Urinary bladder (tissue), 3 donors: ENCODE measurements at regions not wholly inside any gene's neighbourhood (a gene's known extent, or its start where the extent isn't known, plus 50 kb on each side); places are given as distances from the start of the nearest gene placed in this dataset.

Source experiments
- DNase-seq: peaks from one replicate; pipeline ENCODE4 v3.0.0-alpha.2; 2015; ENCODE audit errors: extremely low spot score
- H3K27ac ChIP-seq: one replicate; pipeline ENCODE4 v1.5.1; 2013; ENCODE audit warnings: low read depth, mild to moderate bottlenecking, moderate library complexity
- H3K36me3 ChIP-seq: one replicate; pipeline ENCODE4 v1.6.1; 2013; ENCODE audit warnings: mild to moderate bottlenecking, moderate library complexity; ENCODE audit not compliant: insufficient read depth
- H3K4me1 ChIP-seq: one replicate; pipeline ENCODE4 v1.6.1; 2013; ENCODE audit warnings: mild to moderate bottlenecking, moderate library complexity; ENCODE audit not compliant: insufficient read depth
- H3K4me3 ChIP-seq: one replicate; pipeline ENCODE4 v1.5.1; 2013; ENCODE audit warnings: low read depth, low read length
- WGBS: extraction: QIAGEN DNeasy Blood & Tissue Kit; methylation state at CpG from one replicate; pipeline ENCODE4 v1.1.7; 2013; 5-methylcytosine and 5-hydroxymethylcytosine counted together
- donor health status: healthy with polysubstance abuse.
- donor health status: healthy.

DNA sequence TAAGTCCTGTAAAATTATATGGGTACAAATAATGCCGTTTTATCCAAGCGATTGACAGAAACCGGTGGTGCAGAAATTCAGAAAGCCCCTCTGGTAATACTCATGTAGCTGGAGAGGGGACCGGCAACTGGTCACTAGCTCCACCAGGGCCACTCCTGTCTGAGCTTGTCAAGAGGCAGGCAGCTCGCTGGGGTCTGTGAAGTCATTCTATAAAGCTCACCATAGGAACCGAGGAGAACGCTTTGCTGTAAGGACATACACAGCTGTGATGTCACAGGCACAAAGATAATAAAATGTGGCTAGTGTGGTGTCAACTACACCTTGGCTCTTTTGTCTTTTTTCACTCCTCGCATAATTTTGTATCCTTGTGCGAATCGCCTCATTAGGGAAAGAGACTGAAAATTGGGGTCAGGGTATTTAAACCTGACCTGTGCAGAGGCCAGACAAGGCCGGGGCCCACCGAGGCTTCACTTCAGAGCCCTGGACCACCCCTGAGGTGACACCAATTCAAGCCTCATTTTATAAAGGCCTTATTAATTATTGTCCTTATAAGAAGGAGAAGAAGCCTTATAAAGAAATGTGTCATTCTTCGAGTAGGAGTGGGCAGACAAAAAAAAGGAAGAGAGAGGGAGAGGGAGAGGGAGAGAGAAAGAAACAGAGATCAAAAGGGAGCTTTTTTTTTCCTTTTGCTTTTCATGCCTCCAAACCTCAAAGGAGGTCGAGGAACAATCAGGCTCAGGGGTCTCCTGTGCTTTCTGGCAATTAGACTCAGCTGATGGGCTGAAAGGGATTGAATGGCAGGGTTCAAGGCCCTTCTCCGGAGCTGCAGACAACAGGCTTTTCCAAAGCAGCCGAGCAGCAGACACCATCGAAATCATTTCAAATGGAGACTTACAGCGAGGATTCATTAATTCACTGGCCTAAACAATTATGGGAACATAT is 813.3 kb upstream of the ARRDC4 start:
- no peaks in the 10 kb centered on the region for H3K36me3 ChIP-seq
- no peak for DNase-seq
- no peaks in the 10 kb centered on the region for H3K4me1 ChIP-seq
- no peak overlapping the region for H3K4me3 ChIP-seq
- H3K27ac ChIP-seq = no peak overlapping the region
- WGBS = 63% methylated on average over 18 of the region's 18 CpGs

DNA sequence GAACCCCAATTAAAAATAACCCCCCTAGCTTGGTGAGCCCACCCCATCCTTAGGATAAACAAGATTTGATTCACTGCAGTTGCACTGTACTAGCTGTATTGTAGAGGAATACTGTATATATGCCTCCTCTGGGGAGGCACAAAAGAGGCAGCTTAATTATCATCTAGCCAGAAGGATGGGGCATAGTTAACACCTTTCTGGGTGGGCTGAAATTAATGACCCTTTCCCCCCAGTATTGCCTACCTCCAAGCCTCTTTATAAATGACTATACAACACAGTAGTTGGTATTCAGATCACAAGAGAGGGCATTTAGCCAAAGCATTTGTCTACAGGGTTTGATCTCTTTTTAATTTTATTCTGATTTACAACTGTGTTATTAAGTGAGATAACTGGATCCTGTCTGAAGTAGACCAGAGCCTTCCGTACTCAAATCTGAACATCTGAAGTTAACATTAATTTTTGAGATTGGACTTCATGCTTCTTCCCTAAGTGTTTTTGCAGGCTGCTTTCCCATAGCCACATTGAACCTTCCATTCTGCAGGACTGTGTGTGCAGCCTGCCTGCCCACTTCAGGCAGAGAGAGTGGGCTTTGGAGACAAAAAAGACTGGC is 807.0 kb upstream of the ARRDC4 start:
- H3K36me3 ChIP-seq = no peaks in the 10 kb centered on the region
- no peaks in the 10 kb centered on the region for H3K4me1 ChIP-seq
- no peak overlapping the region for H3K4me3 ChIP-seq
- 74% methylated on average over 1 of the region's 1 CpG for WGBS
- H3K27ac ChIP-seq = no peak overlapping the region
- DNase-seq = no peak

DNA sequence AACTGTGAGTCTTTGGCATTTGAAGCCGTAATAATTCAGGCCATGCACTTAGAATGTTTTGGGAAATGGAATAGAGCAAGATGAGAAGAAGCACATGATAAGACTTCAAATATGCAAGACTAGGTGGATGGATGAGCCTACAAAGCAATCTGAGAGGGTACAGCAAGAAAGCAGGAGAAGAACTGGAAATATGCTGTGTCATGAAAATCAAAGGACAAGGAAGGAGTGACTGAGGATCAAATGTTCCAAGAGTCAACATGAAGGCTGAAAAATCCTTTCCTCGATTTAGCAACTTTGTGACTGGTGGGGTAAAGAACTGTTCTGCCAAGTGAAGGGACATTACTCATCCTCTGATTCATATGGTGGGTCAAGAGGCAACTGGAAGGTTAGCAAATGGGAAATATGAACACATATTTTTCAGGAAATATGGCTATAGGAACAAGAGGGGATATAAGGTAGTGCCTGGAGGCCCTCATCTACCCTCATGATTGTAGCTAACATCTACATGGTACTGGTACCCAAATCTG is 803.7 kb upstream of the ARRDC4 start:
- no peak for DNase-seq
- no peaks in the 10 kb centered on the region for H3K36me3 ChIP-seq
- H3K4me3 ChIP-seq = no peak overlapping the region
- H3K4me1 ChIP-seq = no peaks in the 10 kb centered on the region
- WGBS = 92% methylated on average over 2 of the region's 2 CpGs
- H3K27ac ChIP-seq = no peak overlapping the region

DNA sequence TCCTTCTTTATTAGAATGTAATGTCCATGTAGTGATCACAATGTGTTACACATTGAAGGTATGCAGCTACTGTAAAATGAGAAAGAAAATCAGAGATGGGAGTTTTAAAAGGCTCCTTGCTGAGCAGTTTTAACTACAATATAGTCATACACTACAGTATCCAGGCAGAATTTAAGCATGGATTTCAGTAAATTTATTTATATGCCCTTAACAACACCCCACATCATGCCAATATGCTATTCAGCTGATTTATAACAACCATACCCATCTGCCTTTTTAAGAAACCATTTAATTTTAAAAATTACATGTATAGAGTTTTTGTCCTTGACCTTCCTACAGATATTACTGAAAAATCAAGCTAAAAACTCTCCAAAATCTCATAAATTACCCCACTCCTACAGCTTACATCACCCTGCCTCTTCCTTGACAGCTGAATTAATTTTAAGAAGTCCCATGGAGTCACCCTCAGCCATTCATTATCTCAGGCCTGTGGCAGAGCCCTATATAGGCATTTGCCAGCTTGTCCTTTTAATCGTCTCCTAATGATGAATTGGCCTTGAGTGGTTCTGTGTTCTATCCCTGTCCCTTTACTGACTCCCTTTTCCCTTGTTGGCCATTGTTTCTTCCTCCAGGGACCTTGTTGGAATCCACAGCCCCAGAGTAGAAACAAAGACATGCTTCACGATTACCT is 797.6 kb upstream of the ARRDC4 start:
- Histone ChIP-seq H3K36me3 (no peaks in the 10 kb centered on the region), H3K4me3 (no peak overlapping the region), H3K4me1 (no peaks in the 10 kb centered on the region), H3K27ac (no peak overlapping the region)
- 87% methylated on average over 2 of the region's 2 CpGs for WGBS
- no peak for DNase-seq

DNA sequence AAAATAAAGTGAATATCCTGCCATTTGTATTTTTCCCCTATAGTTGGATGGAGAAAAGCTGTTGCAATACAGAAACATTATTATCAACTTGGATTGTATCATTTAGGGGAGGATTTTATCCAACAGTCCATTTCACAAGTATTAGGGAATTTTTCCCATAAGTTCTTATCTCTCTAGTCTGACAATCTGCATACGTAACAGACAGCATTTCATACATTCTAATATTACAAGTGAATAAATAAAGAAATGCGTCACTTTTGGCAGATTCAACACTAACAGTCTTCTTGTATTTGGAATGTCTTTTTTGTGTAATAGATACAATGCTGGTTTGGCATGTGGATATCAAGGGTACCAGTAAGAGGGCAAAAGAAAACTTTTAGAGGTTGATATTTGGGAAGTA is 795.3 kb upstream of the ARRDC4 start:
- no peak overlapping the region for H3K27ac ChIP-seq
- no peak overlapping the region for H3K4me3 ChIP-seq
- 66% methylated on average over 2 of the region's 2 CpGs for WGBS
- DNase-seq = no peak
- no peaks in the 10 kb centered on the region for H3K4me1 ChIP-seq
- no peaks in the 10 kb centered on the region for H3K36me3 ChIP-seq

DNA sequence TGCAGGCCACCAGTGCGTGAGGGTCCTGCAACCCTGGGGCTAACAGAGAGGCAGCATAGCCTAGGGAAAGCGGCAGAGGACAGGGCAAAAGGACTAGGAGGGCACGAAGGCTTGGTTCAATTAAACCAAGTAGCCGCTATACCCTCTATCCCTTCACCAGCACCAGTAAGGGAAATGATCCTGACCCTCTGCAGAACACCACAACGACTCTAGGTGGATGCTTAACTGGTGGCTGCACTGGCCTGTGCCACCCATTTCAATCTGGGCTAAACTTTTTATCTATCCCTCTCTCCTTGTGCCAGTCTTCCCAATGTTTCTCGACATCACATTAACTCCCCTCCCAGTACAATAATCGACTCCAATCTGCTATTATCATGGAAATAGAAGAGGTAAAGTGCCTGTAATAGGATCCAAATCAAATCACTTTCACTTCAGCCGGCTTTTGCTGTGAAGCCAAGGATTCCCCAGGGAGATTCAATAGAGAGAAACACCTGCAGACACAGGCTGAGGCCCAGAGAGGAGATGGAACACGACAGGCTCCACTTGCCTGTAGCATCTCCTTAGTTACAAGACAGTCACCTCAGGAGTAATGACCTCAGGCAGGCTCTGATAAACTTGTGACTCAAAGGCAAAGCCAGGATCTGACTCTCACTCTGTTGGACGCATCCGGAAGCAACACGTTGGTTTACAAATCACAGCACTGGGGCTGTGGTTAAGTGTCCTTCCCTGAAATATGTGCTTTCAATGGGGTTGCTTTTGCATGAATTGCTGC is 791.6 kb upstream of the ARRDC4 start:
- H3K4me3 ChIP-seq = no peak overlapping the region
- DNase-seq = no peak
- H3K27ac ChIP-seq = no peak overlapping the region
- no peaks in the 10 kb centered on the region for H3K36me3 ChIP-seq
- no peaks in the 10 kb centered on the region for H3K4me1 ChIP-seq
- 76% methylated on average over 12 of the region's 12 CpGs for WGBS

DNA sequence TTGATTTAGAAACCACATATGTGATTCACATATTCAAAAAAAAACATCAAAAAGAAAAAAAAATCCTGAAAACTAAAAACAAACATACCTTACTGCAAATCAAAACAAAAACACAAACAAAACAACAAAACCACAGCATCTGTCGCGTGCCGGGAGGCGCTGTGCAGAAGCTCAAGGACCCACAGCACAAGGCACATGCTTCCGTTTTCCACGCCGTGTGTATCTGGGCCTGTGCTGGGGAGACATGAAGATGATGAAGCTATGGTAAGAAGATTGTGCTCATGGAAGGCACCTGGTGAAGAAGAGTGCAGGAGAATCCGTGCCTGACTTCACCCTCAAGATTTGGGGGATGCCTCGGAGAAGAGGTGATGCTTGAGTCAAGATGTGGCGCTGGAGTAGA is 788.9 kb upstream of the ARRDC4 start:
- Histone ChIP-seq H3K27ac (no peak overlapping the region), H3K4me3 (no peak overlapping the region), H3K4me1 (no peaks in the 10 kb centered on the region), H3K36me3 (no peaks in the 10 kb centered on the region)
- no peak for DNase-seq
- 97% methylated on average over 10 of the region's 10 CpGs for WGBS

DNA sequence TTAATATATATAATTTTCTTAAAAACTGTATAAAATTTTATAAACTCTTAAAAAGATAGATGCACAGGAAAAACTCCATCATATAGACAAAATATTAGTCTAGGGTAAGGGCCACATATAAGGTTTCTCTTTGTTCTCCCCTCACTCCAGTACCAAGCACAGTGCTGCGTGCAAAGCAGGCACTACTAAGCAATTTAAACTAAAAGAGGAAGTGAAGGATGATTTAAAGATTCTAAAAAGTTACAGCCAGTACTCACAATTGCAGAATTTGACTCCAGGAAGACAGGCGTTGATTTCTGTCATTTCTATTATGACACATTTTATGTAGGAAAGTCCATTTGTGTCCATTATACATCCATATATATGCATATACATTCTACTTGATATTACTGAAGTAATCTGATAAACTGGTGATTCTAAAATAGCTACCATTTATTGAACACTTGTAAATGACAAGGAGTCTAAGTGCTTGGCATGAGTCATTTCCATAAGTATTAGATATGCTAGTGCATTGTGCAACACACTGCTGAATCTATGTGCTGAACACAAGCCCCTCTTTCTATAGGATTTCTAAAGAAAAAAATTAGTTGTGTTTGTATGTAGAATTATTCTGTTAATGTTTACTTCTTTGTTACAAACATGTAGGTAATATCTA is 785.5 kb upstream of the ARRDC4 start:
- 87% methylated on average over 2 of the region's 2 CpGs for WGBS
- no peak for DNase-seq

DNA sequence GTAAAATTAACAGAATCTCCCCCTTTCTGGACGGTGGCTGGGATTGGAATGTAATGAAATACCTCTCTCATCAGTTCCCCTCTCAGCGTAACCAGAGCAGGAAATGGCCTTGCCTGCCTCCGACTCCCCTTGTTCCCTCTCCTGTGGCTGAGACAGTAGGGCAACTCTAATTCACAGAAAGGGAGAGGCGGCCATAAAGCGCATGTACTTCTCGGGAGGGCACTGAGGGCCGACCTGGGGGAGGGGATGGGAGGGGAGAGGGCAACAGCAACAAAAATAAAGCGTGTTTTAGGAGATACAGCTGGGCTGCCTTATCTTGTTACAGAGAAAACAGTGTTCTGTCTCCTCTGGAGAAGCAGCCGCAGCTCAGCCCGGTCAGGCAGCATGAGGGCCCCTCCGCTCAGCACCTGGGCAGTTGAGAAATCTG is 783.3 kb upstream of the ARRDC4 start:
- 27% methylated on average over 11 of the region's 11 CpGs for WGBS
- Histone ChIP-seq H3K27ac (no peak overlapping the region), H3K4me1 (no peaks in the 10 kb centered on the region), H3K4me3 (no peak overlapping the region), H3K36me3 (no peaks in the 10 kb centered on the region)
- DNase-seq = no peak

More for the DNA sequence above, 785.5 kb upstream of the ARRDC4 start:
- no peak overlapping the region for H3K27ac ChIP-seq
- H3K4me3 ChIP-seq = no peak overlapping the region
- no peaks in the 10 kb centered on the region for H3K36me3 ChIP-seq
- no peaks in the 10 kb centered on the region for H3K4me1 ChIP-seq

DNA sequence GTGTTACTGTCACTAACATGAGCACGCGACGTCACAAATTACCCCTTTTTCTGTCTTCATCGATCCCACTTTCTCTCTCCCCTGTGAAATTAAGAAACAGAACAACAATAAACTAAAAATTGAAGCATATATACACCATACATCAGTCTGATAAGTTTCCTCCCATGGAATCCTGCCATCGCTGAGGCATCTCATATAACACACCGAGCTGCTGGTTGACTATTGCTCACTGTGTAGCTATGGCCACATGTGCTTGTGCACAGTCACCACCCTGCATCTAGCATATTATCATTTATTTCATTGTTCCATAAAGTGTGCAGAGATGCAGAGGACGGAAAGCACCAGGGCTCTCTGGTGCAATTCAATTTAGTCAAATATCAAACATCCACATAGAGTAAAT is 777.9 kb upstream of the ARRDC4 start:
- WGBS = 93% methylated on average over 7 of the region's 7 CpGs
- DNase-seq = no peak
- Histone ChIP-seq H3K4me1 (no peaks in the 10 kb centered on the region), H3K27ac (no peak overlapping the region), H3K4me3 (no peak overlapping the region), H3K36me3 (no peaks in the 10 kb centered on the region)

DNA sequence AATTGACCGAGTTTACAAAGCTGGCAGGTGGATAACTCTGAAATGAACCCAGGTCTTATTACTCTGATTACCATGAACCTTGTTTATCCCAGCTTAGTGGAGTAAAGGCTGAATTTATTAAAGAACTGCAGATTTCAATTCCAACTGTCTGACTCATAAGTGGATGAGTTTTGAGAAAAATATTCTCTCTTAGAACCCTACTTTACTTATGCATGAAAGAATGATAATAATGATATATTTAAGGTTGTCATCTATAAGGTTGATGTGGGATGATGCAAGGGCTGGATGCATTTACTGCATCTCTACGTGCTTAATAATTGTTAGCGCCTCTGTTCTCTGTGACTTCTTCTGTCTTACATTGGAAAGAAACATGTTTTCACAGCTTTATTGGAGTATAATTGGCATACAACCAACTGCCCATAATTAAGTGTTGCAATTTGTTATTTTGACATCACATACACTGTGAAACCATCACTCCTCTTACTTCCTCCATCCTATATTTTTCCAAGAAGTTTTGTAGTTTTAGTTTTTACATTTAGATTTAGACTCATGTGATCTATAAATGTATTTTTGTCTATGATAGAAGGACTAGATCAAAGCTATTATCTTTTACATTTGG is 771.2 kb upstream of the ARRDC4 start:
- Histone ChIP-seq H3K27ac (no peak overlapping the region), H3K4me3 (no peak overlapping the region), H3K36me3 (no peaks in the 10 kb centered on the region), H3K4me1 (no peaks in the 10 kb centered on the region)
- DNase-seq = no peak
- WGBS = 82% methylated on average over 3 of the region's 3 CpGs

DNA sequence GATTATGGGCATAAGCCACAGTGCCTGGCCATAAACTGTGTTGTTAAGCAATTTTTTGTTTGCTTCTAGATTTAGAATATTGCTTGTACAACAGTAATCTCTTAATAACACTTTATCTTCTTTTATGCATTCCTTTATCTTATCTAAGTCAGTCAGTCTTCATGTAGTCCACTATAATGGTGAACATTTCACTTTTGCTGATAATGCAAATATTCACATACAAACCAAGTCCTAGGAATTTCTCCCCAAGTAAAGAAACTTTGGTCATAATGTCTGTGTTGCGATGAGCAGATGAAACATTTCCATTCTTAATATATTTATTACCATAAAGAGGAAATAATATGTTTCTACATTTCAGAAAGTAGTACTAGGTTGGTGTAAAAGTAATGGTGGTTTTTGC is 765.8 kb upstream of the ARRDC4 start:
- no peak for DNase-seq
- H3K4me3 ChIP-seq = no peak overlapping the region
- no peaks in the 10 kb centered on the region for H3K36me3 ChIP-seq
- WGBS = 49% methylated on average over 1 of the region's 1 CpG
- H3K4me1 ChIP-seq = no peaks in the 10 kb centered on the region
- H3K27ac ChIP-seq = no peak overlapping the region
